Hepatocyte (in vitro differentiated cells): ENCODE measurements at regions not wholly inside any gene's neighbourhood (a gene's known extent, or its start where the extent isn't known, plus 50 kb on each side); places are given as distances from the start of the nearest gene placed in this dataset.
A peak's percentile ranks its signal among the peaks of the same experiment; 100 is the strongest.

Experiments
- DNase-seq: peaks from one replicate; pipeline ENCODE4 v3.0.0-alpha.2; 2016; ENCODE audit warnings: low spot score
- H2AFZ ChIP-seq: fragments of 200-600 bp; sonication (generic); 2 replicates; pipeline ENCODE4 v1.6.0; 2016; ENCODE audit warnings: antibody characterized with exemption, mild to moderate bottlenecking
- H3K27ac ChIP-seq: fragments of 200-600 bp; sonication (generic); 2 replicates; pipeline ENCODE4 v1.5.1; 2016; ENCODE audit warnings: mild to moderate bottlenecking
- H3K27me3 ChIP-seq: fragments of 200-600 bp; sonication (generic); 2 replicates; pipeline ENCODE4 v1.6.1; 2016
- H3K36me3 ChIP-seq: fragments of 200-600 bp; sonication (generic); replicated peaks from 2 replicates; pipeline ENCODE4 v1.5.1; 2016; ENCODE audit warnings: low read depth; ENCODE audit not compliant: insufficient read depth
- H3K4me1 ChIP-seq: fragments of 200-600 bp; sonication (generic); 2 replicates; pipeline ENCODE4 v1.5.1; 2016; ENCODE audit warnings: mild to moderate bottlenecking, moderate library complexity; ENCODE audit not compliant: insufficient read depth
- H3K4me2 ChIP-seq: fragments of 200-600 bp; sonication (generic); 2 replicates; pipeline ENCODE4 v1.6.0; 2016
- H3K4me3 ChIP-seq: fragments of 200-600 bp; sonication (generic); 2 replicates; pipeline ENCODE4 v1.5.1; 2016; ENCODE audit warnings: mild to moderate bottlenecking
- H3K79me2 ChIP-seq: fragments of 200-600 bp; sonication (generic); 2 replicates; pipeline ENCODE4 v1.6.0; 2017; ENCODE audit warnings: mild to moderate bottlenecking
- H3K9me2 ChIP-seq: fragments of 200-600 bp; sonication (generic); replicated peaks from 2 replicates; pipeline ENCODE4 v1.6.0; 2017; ENCODE audit warnings: mild to moderate bottlenecking; ENCODE audit not compliant: insufficient read depth
- H3K9me3 ChIP-seq: fragments of 200-600 bp; sonication (generic); 2 replicates; pipeline ENCODE4 v1.5.1; 2016; ENCODE audit warnings: low read depth, mild to moderate bottlenecking
- H4K20me1 ChIP-seq: fragments of 200-600 bp; sonication (generic); 2 replicates; pipeline ENCODE4 v1.6.0; 2016; ENCODE audit warnings: mild to moderate bottlenecking; ENCODE audit not compliant: insufficient read depth, poor library complexity, severe bottlenecking
- CTCF ChIP-seq: fragments of 200-600 bp; sonication (generic); IDR thresholded peaks from 2 replicates; pipeline ENCODE4 v1.5.1; 2016; ENCODE audit warnings: antibody characterized with exemption, mild to moderate bottlenecking; ENCODE audit not compliant: poor library complexity
- EZH2 ChIP-seq: fragments of 200-600 bp; sonication (generic); IDR thresholded peaks from 2 replicates; pipeline ENCODE4 v1.6.1; 2016; ENCODE audit warnings: antibody characterized with exemption, mild to moderate bottlenecking, borderline replicate concordance
- EZH2phosphoT487 ChIP-seq: fragments of 200-600 bp; sonication (generic); IDR thresholded peaks from one replicate; pipeline ENCODE4 v1.6.1; 2018; ENCODE audit warnings: antibody characterized with exemption, mild to moderate bottlenecking, low read depth, moderate library complexity; ENCODE audit not compliant: unreplicated experiment, severe bottlenecking
- WGBS: methylation state at CpG from one replicate; pipeline ENCODE4 v1.1.6; 2016; ENCODE audit warnings: low lambda C conversion rate; ENCODE audit errors: missing lambda C conversion rate; 5-methylcytosine and 5-hydroxymethylcytosine counted together

GRCh38 chr12:92416385-92416812 is 270.8 kb upstream of the BTG1 start:
- Histone ChIP-seq H3K36me3 (no peaks in the 10 kb centered on the region), H3K9me3 (no peaks in the 10 kb centered on the region), H3K27me3 (no peaks in the 10 kb centered on the region), H2AFZ (no peak overlapping the region), H3K9me2 (no peaks in the 10 kb centered on the region), H4K20me1 (no peaks in the 10 kb centered on the region), H3K79me2 (no peaks in the 10 kb centered on the region), H3K27ac (no peak overlapping the region), H3K4me3 (no peak overlapping the region), H3K4me1 (no peaks in the 10 kb centered on the region), H3K4me2 (no peak overlapping the region)
- no peak for DNase-seq
- no peak for TF ChIP-seq CTCF
- no peak for TF ChIP-seq EZH2
- TF ChIP-seq EZH2phosphoT487: no peak
- WGBS: 65% methylated on average over 4 of the region's 4 CpGs

- H3K9me2 ChIP-seq: no peaks in the 10 kb centered on the region
- no peak for DNase-seq
- H3K79me2 ChIP-seq: no peaks in the 10 kb centered on the region
- H2AFZ ChIP-seq: no peak overlapping the region
- H4K20me1 ChIP-seq: no peaks in the 10 kb centered on the region
- no peaks in the 10 kb centered on the region for H3K27me3 ChIP-seq
- 79% methylated on average over 5 of the region's 5 CpGs for WGBS
- no peak overlapping the region for H3K4me2 ChIP-seq
- no peak overlapping the region for H3K4me3 ChIP-seq
- TF ChIP-seq CTCF (no peak), EZH2phosphoT487 (no peak), EZH2 (no peak)
- H3K4me1 ChIP-seq: no peaks in the 10 kb centered on the region
- H3K27ac ChIP-seq: peak overlapping the region; percentile 33
- H3K9me3 ChIP-seq: no peaks in the 10 kb centered on the region
- no peaks in the 10 kb centered on the region for H3K36me3 ChIP-seq
These were observed 268.8 kb upstream of the BTG1 start for GRCh38 chr12:92414170-92415070.

GRCh38 chr12:92413286-92413685 is 267.6 kb upstream of the BTG1 start:
- no peaks in the 10 kb centered on the region for H3K4me1 ChIP-seq
- no peaks in the 10 kb centered on the region for H3K9me3 ChIP-seq
- H3K79me2 ChIP-seq: no peaks in the 10 kb centered on the region
- H3K36me3 ChIP-seq: no peaks in the 10 kb centered on the region
- no peaks in the 10 kb centered on the region for H3K27me3 ChIP-seq
- no peak overlapping the region for H2AFZ ChIP-seq
- WGBS: 93% methylated on average over 3 of the region's 3 CpGs
- no peak for TF ChIP-seq EZH2phosphoT487
- TF ChIP-seq EZH2: no peak
- TF ChIP-seq CTCF: no peak
- H3K4me2 ChIP-seq: no peak overlapping the region
- no peak overlapping the region for H3K4me3 ChIP-seq
- H3K27ac ChIP-seq: no peak overlapping the region
- H3K9me2 ChIP-seq: no peaks in the 10 kb centered on the region
- no peaks in the 10 kb centered on the region for H4K20me1 ChIP-seq
- DNase-seq: no peak

GRCh38 chr12:92412856-92413255 is 267.2 kb upstream of the BTG1 start:
- H4K20me1 ChIP-seq: no peaks in the 10 kb centered on the region
- no peaks in the 10 kb centered on the region for H3K27me3 ChIP-seq
- H3K4me1 ChIP-seq: no peaks in the 10 kb centered on the region
- TF ChIP-seq EZH2phosphoT487 (no peak), CTCF (no peak), EZH2 (no peak)
- no peak overlapping the region for H3K4me2 ChIP-seq
- no peak overlapping the region for H3K4me3 ChIP-seq
- no peaks in the 10 kb centered on the region for H3K9me3 ChIP-seq
- H3K27ac ChIP-seq: no peak overlapping the region
- no peak overlapping the region for H2AFZ ChIP-seq
- H3K9me2 ChIP-seq: no peaks in the 10 kb centered on the region
- no peaks in the 10 kb centered on the region for H3K36me3 ChIP-seq
- no peak for DNase-seq
- no peaks in the 10 kb centered on the region for H3K79me2 ChIP-seq
